SK-N-SH (cell line): ENCODE measurements at regions not wholly inside any gene's neighbourhood (a gene's known extent, or its start where the extent isn't known, plus 50 kb on each side); places are given as distances from the start of the nearest gene placed in this dataset.

Experiments used
- CTCF ChIA-PET: fragments of 300-600, 350-600 bp; formaldehyde crosslinking; extraction: SDS; loops from one replicate; lab custom pipeline; 2021; lab: Yijun Ruan, JAX
- POLR2A ChIA-PET: fragments of 350-600 bp; sonication (Branson Sonifier 250); formaldehyde crosslinking; extraction: SDS; loops from one replicate; lab custom pipeline; 2020; ENCODE audit warnings: antibody characterized with exemption, inconsistent platforms; lab: Yijun Ruan, JAX
- DNase-seq: peaks from one replicate; pipeline ENCODE4 v3.0.0; 2012
- H2AFZ ChIP-seq: fragments of 200-600 bp; sonication (generic); 2 replicates; pipeline ENCODE4 v1.8.1; 2016; ENCODE audit warnings: antibody characterized with exemption, mild to moderate bottlenecking, low read depth
- H3F3A ChIP-seq: fragments of 200-600 bp; sonication (generic); replicated peaks from 2 replicates; pipeline ENCODE3; 2016; ENCODE audit warnings: antibody characterized with exemption, mild to moderate bottlenecking; ENCODE audit not compliant: insufficient read depth
- H3K27ac ChIP-seq, 2 experiments: fragments of 200-500 bp in 1 of 2; fragments of 200-600 bp in 1 of 2; sonication (Bioruptor generic) in 1 of 2; sonication (generic), shearing (Covaris generic) in 1 of 2; 2 replicates each; pipeline versions ENCODE4 v1.5.1 to v1.6.1; 2014 to 2016; ENCODE audit warnings: low read depth in 2 of 2, inconsistent platforms in 1 of 2, low read length in 1 of 2, mild to moderate bottlenecking in 1 of 2, mixed read lengths in 1 of 2
- H3K27me3 ChIP-seq: fragments of 200-600 bp; sonication (generic), shearing (Covaris generic); 2 replicates; pipeline ENCODE4 v1.6.1; 2016; ENCODE audit warnings: mixed run types; ENCODE audit not compliant: insufficient read depth
- H3K36me3 ChIP-seq, 2 experiments: fragments of 200-500 bp in 1 of 2; fragments of 200-600 bp in 1 of 2; sonication (Bioruptor generic) in 1 of 2; sonication (generic) in 1 of 2; replicated peaks in 1 of 2; 2 replicates each; pipeline versions ENCODE3 to v1.5.1; 2014 to 2016; ENCODE audit warnings: low read length in 1 of 2, mild to moderate bottlenecking in 1 of 2; ENCODE audit not compliant: insufficient read depth in 2 of 2, control insufficient read depth in 1 of 2
- H3K4me1 ChIP-seq, 2 experiments: fragments of 200-500 bp in 1 of 2; fragments of 200-600 bp in 1 of 2; sonication (Bioruptor generic) in 1 of 2; sonication (generic), shearing (Covaris generic) in 1 of 2; 2 replicates each; pipeline versions ENCODE4 v1.5.1 to v1.6.1; 2014 to 2016; ENCODE audit warnings: low read depth in 1 of 2, low read length in 1 of 2, mixed run types in 1 of 2; ENCODE audit not compliant: insufficient read depth in 2 of 2, control insufficient read depth in 1 of 2
- H3K4me2 ChIP-seq: fragments of 200-600 bp; sonication (generic), shearing (Covaris generic); 2 replicates; pipeline ENCODE4 v1.6.1; 2017; ENCODE audit warnings: mixed run types
- H3K4me3 ChIP-seq, 2 experiments: fragments of 200-500 bp in 1 of 2; fragments of 200-600 bp in 1 of 2; sonication (Bioruptor generic) in 1 of 2; sonication (generic), shearing (Covaris generic) in 1 of 2; 2 replicates each; pipeline versions ENCODE4 v1.5.1 to v1.8.1; 2014 to 2016; ENCODE audit warnings: low read depth in 2 of 2, inconsistent platforms in 1 of 2, low read length in 1 of 2, mild to moderate bottlenecking in 1 of 2, mixed read lengths in 1 of 2, moderate library complexity in 1 of 2
- H3K79me2 ChIP-seq: fragments of 200-600 bp; sonication (generic); 2 replicates; pipeline ENCODE4 v1.8.1; 2017; ENCODE audit warnings: mild to moderate bottlenecking; ENCODE audit not compliant: insufficient read depth
- H3K9ac ChIP-seq: fragments of 200-600 bp; sonication (generic); 2 replicates; pipeline ENCODE4 v1.6.1; 2017; ENCODE audit warnings: mixed run types
- H3K9me2 ChIP-seq: fragments of 200-600 bp; sonication (generic); 2 replicates; pipeline ENCODE4 v1.6.1; 2017; ENCODE audit warnings: mixed run types
- H3K9me3 ChIP-seq: fragments of 200-600 bp; sonication (generic); 2 replicates; pipeline ENCODE4 v1.6.1; 2017; ENCODE audit warnings: mixed run types, mild to moderate bottlenecking, moderate library complexity
- H4K20me1 ChIP-seq: fragments of 200-600 bp; sonication (generic); 2 replicates; pipeline ENCODE4 v1.6.1; 2017; ENCODE audit warnings: mild to moderate bottlenecking, mixed run types; ENCODE audit not compliant: insufficient read depth
- CHD2 ChIP-seq: fragments of 150-350 bp; IDR thresholded peaks from 2 replicates; pipeline ENCODE4 v1.6.1; 2018; ENCODE audit warnings: low read length; ENCODE audit not compliant: partially characterized antibody
- ELF1 ChIP-seq: IDR thresholded peaks from 2 replicates; pipeline ENCODE4 v1.4.0; 2012
- EP300 ChIP-seq, 2 experiments: IDR thresholded peaks; 2 replicates each; pipeline versions ENCODE4 v1.4.0 to v1.6.1; 2012; ENCODE audit warnings: borderline replicate concordance in 1 of 2, low read depth in 1 of 2, low read length in 1 of 2
- EZH2phosphoT487 ChIP-seq: fragments of 200-600 bp; sonication (generic); IDR thresholded peaks from 2 replicates; pipeline ENCODE4 v1.6.1; 2017; ENCODE audit warnings: low read depth, mixed run types, mild to moderate bottlenecking, antibody characterized with exemption, moderate library complexity, borderline replicate concordance
- FOXJ3 ChIP-seq: sonication (generic); formaldehyde crosslinking; IDR thresholded peaks from 2 replicates; pipeline ENCODE4 v1.5.1; 2020; ENCODE audit warnings: mild to moderate bottlenecking, missing genetic modification reagents
- FOXM1 ChIP-seq: IDR thresholded peaks from 2 replicates; pipeline ENCODE4 v1.4.0; 2012; ENCODE audit warnings: low read depth, mild to moderate bottlenecking
- GABPA ChIP-seq: IDR thresholded peaks from 2 replicates; pipeline ENCODE4 v1.4.0; 2012; ENCODE audit warnings: low read depth, mild to moderate bottlenecking
- GATA2 ChIP-seq: sonication (generic); formaldehyde crosslinking; IDR thresholded peaks from 2 replicates; pipeline ENCODE4 v1.5.0; 2020; ENCODE audit warnings: mild to moderate bottlenecking, missing genetic modification reagents
- IRF3 ChIP-seq: fragments of 150-350 bp; IDR thresholded peaks from 2 replicates; pipeline ENCODE4 v1.6.1; 2016; ENCODE audit warnings: mild to moderate bottlenecking, low read depth, low read length
- RAD21 ChIP-seq: IDR thresholded peaks from 2 replicates; pipeline ENCODE4 v1.6.1; 2012; ENCODE audit warnings: mild to moderate bottlenecking, low read length
- RCOR1 ChIP-seq: fragments of 150-350 bp; IDR thresholded peaks from 2 replicates; pipeline ENCODE4 v1.6.1; 2017; ENCODE audit warnings: antibody characterized with exemption, low read length
- REST ChIP-seq: IDR thresholded peaks from 2 replicates; pipeline ENCODE4 v1.6.1; 2012; ENCODE audit warnings: mild to moderate bottlenecking, low read depth, low read length, moderate library complexity
- RFX5 ChIP-seq: IDR thresholded peaks from 2 replicates; pipeline ENCODE4 v1.6.1; 2012; ENCODE audit warnings: mild to moderate bottlenecking, improper control_type of control experiment, low read length
- RXRA ChIP-seq: IDR thresholded peaks from 2 replicates; pipeline ENCODE4 v1.4.0; 2012; ENCODE audit warnings: low read depth, mild to moderate bottlenecking, borderline replicate concordance
- SIN3A ChIP-seq: IDR thresholded peaks from 2 replicates; pipeline ENCODE4 v1.6.1; 2012; ENCODE audit warnings: low read depth, mild to moderate bottlenecking, low read length, moderate library complexity, borderline replicate concordance
- TAF1 ChIP-seq: IDR thresholded peaks from 2 replicates; pipeline ENCODE4 v1.6.1; 2012; ENCODE audit warnings: low read depth, mild to moderate bottlenecking, low read length, moderate library complexity, borderline replicate concordance
- TEAD4 ChIP-seq: IDR thresholded peaks from 2 replicates; pipeline ENCODE4 v1.4.0; 2012; ENCODE audit warnings: mild to moderate bottlenecking, borderline replicate concordance; ENCODE audit not compliant: insufficient read depth
- ZBTB33 ChIP-seq: IDR thresholded peaks from 2 replicates; pipeline ENCODE4 v1.4.0; 2012; ENCODE audit warnings: low read depth, borderline replicate concordance
- WGBS: methylation state at CpG from one replicate; pipeline ENCODE4 v1.1.6; 2017; ENCODE audit warnings: low lambda C conversion rate; 5-methylcytosine and 5-hydroxymethylcytosine counted together
- TF ChIP-seq, protein P1 (sequence below): fragments of 150-350 bp; IDR thresholded peaks from 2 replicates; pipeline ENCODE4 v1.6.1; 2017; ENCODE audit warnings: antibody characterized with exemption, low read length, low read depth, borderline replicate concordance
- TF ChIP-seq, protein P2 (sequence below): IDR thresholded peaks from 2 replicates; pipeline ENCODE4 v1.4.0; 2012; ENCODE audit warnings: low read depth, borderline replicate concordance

GRCh38 chr1:29880556-29880955 lies 644.2 kb downstream of the PTPRU start:
- Histone ChIP-seq H3K27me3 (no peaks in the 10 kb centered on the region), H3K9me2 (no peaks in the 10 kb centered on the region), H3K27ac (no peak overlapping the region), H3K9ac (no peak overlapping the region), H3K4me1 (peaks cover 0 to 6% of the 10 kb centered on the region in 2 experiments; a peak in 1 of 4 replicates), H4K20me1 (no peaks in the 10 kb centered on the region), H3K4me2 (no peak overlapping the region), H3K36me3 (no peaks in the 10 kb centered on the region), H3K79me2 (no peaks in the 10 kb centered on the region), H2AFZ (no peak overlapping the region), H3K9me3 (no peaks in the 10 kb centered on the region), H3F3A (no peaks in the 10 kb centered on the region), H3K4me3 (no peak overlapping the region)
- 39% methylated on average over 1 of the region's 1 CpG for WGBS
- no peak for DNase-seq
- POLR2A ChIA-PET, result no interaction called here
- CTCF ChIA-PET, result interaction anchor here (0.8 to 1.2 kb wide), 3 partner anchors 88 to 500 kb away, joined by 3 to 5 read pairs (median 4); no protein-coding TSS in a partner anchor
- TF ChIP-seq CHD2 (no peak), RCOR1 (no peak), REST (no peak), IRF3 (no peak), FOXJ3 (CRISPR knock-in tag) (no peak), GABPA (no peak), RFX5 (no peak), EP300 (IDR thresholded peaks at IDR 0.05; ENCODE audit: borderline replicate concordance in 1 of 2, low read depth in 1 of 2, low read length in 1 of 2) (no peak), ZBTB33 (no peak), TEAD4 (no peak), GATA2 (CRISPR knock-in tag) (no peak), TAF1 (no peak), EZH2phosphoT487 (no peak), RXRA (no peak), SIN3A (no peak), RAD21 (no peak), ELF1 (no peak), FOXM1 (no peak)
- TF ChIP-seq, protein P1, sequence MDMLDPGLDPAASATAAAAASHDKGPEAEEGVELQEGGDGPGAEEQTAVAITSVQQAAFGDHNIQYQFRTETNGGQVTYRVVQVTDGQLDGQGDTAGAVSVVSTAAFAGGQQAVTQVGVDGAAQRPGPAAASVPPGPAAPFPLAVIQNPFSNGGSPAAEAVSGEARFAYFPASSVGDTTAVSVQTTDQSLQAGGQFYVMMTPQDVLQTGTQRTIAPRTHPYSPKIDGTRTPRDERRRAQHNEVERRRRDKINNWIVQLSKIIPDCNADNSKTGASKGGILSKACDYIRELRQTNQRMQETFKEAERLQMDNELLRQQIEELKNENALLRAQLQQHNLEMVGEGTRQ, result no peak
- TF ChIP-seq, protein P2, sequence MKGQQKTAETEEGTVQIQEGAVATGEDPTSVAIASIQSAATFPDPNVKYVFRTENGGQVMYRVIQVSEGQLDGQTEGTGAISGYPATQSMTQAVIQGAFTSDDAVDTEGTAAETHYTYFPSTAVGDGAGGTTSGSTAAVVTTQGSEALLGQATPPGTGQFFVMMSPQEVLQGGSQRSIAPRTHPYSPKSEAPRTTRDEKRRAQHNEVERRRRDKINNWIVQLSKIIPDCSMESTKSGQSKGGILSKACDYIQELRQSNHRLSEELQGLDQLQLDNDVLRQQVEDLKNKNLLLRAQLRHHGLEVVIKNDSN, result no peak
